Hematopoietic multipotent progenitor cell treated with erythropoietin and hydrocortisone succinate and interleukin-3 and kit ligand, for 8 days (in vitro differentiated cells): ENCODE measurements at regions not wholly inside any gene's neighbourhood (a gene's known extent, or its start where the extent isn't known, plus 50 kb on each side); places are given as distances from the start of the nearest gene placed in this dataset.
"Not testable (repeated sequence)": the region's sequence is repeated elsewhere in the genome, so short reads cannot be mapped to it uniquely, and the experiment has no call there.

Source experiments
- DNase-seq: peaks from one replicate; pipeline ENCODE4 v3.0.0-alpha.2; 2015

- no peak for DNase-seq
These were observed 246.8 kb upstream of the ROBO1 start for GRCh38 chr3:80014576-80014975.

- no peak for DNase-seq
These were observed 242.3 kb upstream of the ROBO1 start for GRCh38 chr3:80010021-80010571.

GRCh38 chr3:80007522-80007921 is 239.7 kb upstream of the ROBO1 start:
- DNase-seq = no peak

- no peak for DNase-seq
These were observed 238.5 kb upstream of the ROBO1 start for GRCh38 chr3:80006315-80006714.

GRCh38 chr3:80000022-80000421 is 232.2 kb upstream of the ROBO1 start:
- DNase-seq = no peak

- no peak for DNase-seq
These were observed 226.6 kb upstream of the ROBO1 start for GRCh38 chr3:79994397-79994796.

GRCh38 chr3:79986338-79986737 is 218.5 kb upstream of the ROBO1 start:
- DNase-seq = no peak

GRCh38 chr3:79985816-79986215 is 218.0 kb upstream of the ROBO1 start:
- no peak for DNase-seq

- no peak for DNase-seq
These were observed 215.3 kb upstream of the ROBO1 start for GRCh38 chr3:79983118-79983517.

- DNase-seq = no peak
These were observed 212.2 kb upstream of the ROBO1 start for GRCh38 chr3:79979990-79980389.

- no peak for DNase-seq
These were observed 208.7 kb upstream of the ROBO1 start for GRCh38 chr3:79976466-79976865.

GRCh38 chr3:79973917-79974595 is 206.3 kb upstream of the ROBO1 start:
- DNase-seq = no peak

- DNase-seq = no peak
These were observed 205.7 kb upstream of the ROBO1 start for GRCh38 chr3:79973482-79973881.

GRCh38 chr3:79968418-79968817 is 200.6 kb upstream of the ROBO1 start:
- no peak for DNase-seq

GRCh38 chr3:79960594-79960993 is 192.8 kb upstream of the ROBO1 start:
- no peak for DNase-seq

- DNase-seq = no peak
These were observed 189.3 kb upstream of the ROBO1 start for GRCh38 chr3:79957066-79957465.

- no peak for DNase-seq
These were observed 187.0 kb upstream of the ROBO1 start for GRCh38 chr3:79954756-79955155.

- DNase-seq = no peak
These were observed 185.8 kb upstream of the ROBO1 start for GRCh38 chr3:79953591-79954101.

- not testable (repeated sequence) for DNase-seq
These were observed 183.6 kb upstream of the ROBO1 start for GRCh38 chr3:79951426-79951825.

- no peak for DNase-seq
These were observed 180.2 kb upstream of the ROBO1 start for GRCh38 chr3:79947957-79948356.

GRCh38 chr3:79947469-79947868 is 179.7 kb upstream of the ROBO1 start:
- no peak for DNase-seq

- DNase-seq = no peak
These were observed 169.8 kb upstream of the ROBO1 start for GRCh38 chr3:79937567-79937966.

GRCh38 chr3:79930196-79930595 is 162.4 kb upstream of the ROBO1 start:
- no peak for DNase-seq

GRCh38 chr3:79928687-79929408 is 161.1 kb upstream of the ROBO1 start:
- DNase-seq = no peak
